HG03103 (cell line): ENCODE measurements at regions not wholly inside any gene's neighbourhood (a gene's known extent, or its start where the extent isn't known, plus 50 kb on each side); places are given as distances from the start of the nearest gene placed in this dataset.
A peak's percentile ranks its signal among the peaks of the same experiment; 100 is the strongest.
"Not testable (repeated sequence)": the region's sequence is repeated elsewhere in the genome, so short reads cannot be mapped to it uniquely, and the experiment has no call there.

Experiments
- ATAC-seq: cut with Tn5 transposase; IDR thresholded peaks from one replicate; pipeline ENCODE4 v1.9.1; 2021; ENCODE audit warnings: low read depth; ENCODE audit not compliant: unreplicated experiment

DNA sequence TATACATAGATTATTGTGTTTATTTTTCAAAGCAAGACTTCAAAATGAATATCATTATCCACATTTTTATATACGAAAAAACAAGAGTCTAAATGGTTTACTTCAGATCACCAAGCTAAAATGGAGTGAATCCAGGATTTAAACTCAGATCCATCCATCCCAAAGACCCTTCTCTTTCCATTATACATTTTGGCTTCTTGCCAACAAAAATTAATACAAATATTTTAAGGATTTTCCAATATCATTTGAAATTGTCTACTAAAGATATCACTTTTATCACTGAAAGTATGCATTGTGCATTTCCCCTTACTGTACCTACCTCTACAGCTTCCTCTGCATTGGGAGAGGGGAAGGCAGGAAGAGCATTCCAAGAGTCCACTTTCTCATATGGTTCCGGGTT is 541.2 kb downstream of the RPS29 start:
- no peak for ATAC-seq

DNA sequence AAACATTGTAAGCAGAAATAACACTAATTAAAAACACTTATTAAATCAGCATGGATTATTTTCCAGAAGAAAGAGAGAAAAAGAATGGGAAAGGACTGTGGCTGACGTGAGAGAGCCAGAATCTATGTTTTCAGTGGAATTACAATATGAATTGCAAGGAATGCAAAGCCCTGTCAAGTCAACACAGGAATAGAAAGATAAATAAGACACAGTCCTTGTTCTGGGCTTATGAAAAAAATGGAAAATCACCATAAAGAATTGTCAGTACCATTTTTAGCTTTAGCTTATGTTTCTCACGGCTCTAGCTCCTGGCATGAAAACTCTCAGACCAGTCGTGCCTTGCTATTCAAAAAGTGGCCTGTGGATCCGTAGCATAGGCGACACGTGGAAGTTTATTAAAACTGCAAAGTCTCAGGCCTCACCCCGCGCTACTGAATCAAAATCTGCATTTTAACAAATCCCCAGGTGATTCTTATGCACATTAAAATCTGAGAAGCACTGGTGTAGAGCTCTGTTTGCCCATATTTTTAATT is 549.1 kb downstream of the RPS29 start:
- no peak for ATAC-seq

DNA sequence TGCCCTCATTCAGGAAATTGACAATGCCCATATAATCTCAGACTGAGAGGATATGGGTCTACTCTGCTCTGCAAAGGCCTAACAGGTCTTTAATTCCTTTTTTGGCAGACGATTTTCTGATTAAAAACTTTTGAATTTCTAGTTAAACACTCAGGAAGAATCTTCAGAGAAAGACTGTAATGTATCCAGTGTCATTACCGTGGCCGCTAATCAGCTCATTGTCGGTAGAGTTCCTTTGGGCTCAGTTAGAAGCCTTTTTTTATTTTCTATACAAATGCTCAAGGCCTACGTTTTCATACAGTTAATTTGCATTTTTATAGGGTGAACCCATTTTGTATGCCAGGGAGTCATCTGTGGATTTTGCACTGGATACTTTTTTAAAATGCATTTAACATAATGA is 549.9 kb downstream of the RPS29 start:
- ATAC-seq: no peak

DNA sequence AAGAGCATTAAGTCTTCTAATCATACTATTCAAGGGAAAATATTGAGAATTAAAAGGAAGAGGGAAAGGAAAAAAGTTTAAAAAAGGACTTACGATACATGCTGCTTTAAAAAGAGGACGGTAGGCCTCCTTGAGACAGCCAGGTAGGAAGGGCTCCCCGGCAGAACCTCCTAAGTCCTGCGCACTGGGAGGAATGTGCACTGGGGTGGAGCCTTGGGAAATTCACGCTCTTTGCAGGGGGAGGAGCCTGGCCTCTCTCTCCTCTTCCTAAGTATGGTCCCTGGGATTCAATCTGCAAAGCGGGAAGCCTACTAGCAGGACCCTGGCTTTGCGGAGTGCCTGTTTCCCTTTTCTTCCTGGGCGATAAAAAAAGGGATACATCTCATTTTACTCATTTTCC is 553.0 kb downstream of the RPS29 start:
- no peak for ATAC-seq

DNA sequence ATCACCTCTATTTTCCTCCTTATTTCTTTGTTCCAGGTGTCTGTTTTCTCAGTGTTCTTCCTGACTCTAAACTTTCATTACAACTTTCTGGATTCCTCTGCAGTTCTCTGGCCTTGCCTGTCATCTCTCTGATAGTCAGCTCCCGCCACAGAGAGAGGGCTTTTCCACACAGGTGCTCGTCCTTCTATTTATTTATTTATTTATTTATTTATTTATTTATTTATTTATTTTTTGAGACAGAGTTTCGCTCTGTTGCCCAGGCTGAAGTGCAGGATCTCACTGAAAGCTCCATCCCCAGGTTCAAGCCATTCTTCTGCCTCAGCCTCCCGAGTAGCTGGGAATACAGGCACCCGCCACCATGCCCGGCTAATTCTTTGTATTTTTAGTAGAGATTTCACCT is 554.5 kb downstream of the RPS29 start:
- ATAC-seq: not testable (repeated sequence)

DNA sequence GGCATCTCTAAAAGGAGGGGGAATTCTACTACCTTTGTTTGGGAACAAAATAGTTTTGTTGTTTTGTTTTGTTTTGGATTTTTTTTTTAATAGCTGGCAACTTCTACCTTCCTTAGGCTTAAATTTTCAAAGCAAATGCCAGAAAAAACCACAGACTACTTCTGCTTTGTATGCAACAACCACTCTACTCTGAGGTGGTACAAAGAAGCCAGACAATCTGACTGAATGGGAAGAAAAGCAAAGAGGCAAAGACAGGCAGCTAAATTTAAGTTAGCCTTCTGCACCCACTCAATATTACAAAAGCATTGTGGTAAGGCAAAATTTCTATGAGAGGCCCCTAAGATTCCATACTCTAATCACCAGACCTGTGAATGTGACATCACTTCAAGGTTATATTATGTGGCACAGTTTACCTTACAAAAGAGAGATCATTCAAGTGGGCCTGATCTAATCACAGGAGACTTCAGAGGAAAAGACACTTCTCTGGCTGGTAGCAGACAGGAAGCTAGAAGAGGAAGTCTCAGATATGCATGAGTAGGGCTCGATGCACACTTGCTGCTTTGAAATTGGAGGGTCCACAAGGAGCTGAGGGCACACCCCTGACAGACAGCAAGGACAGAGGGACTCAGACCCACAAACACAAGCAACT is 566.6 kb downstream of the RPS29 start:
- peak; percentile 93 for ATAC-seq

DNA sequence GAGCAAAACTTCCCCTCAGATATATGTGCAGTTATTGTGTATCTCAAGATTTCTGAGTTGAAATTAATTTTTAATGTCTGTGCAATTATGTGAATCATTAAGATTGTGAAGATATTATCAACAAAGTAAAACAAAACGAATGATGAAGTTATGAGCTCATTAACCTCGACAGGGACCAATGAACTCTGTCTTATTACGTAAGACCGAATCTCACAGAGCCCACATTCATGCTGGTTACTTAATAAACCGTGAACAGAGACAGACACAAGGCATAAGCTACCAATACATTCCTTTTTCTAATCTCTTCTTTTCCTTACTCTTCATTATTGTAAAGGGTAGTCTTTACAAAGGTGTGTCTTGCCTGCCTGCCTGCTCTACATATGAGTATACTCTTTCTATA is 568.7 kb downstream of the RPS29 start:
- no peak for ATAC-seq

DNA sequence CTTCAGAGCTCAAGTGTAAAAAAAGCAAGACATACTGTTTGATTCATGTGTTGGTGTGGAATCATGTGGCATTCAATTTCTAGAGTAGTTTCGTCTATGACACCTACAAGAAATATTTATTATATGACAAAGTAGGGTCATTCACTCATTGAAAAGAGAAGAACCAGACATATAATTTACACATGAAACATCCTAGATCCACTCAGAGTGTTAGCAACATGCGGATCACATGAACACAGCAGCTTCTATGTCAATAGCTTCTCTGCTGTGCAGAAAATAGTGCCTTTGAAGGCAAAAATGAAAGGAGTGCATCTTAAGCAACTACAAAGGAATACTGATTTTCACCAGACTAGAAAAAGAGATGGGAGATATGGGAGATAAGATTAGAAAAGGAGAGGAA is 569.8 kb downstream of the RPS29 start:
- no peak for ATAC-seq

DNA sequence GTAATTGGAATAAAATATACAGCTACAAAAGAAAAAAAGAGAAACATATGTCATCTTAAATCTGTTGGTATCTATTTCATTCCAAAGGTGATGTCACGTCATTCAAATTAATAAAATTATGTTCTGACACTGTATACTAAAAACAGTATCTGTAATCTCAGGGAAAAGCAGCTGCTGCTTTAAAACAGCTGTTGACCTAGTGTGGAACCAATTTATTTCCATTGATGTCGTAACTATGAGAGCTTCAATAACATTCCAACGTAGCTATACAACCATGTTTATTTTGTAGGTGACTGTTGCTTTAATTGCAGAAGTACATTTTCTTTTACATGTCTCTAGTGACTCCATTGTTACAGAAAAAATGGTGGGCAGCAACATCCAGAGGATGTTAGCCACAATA is 571.7 kb downstream of the RPS29 start:
- ATAC-seq: no peak

DNA sequence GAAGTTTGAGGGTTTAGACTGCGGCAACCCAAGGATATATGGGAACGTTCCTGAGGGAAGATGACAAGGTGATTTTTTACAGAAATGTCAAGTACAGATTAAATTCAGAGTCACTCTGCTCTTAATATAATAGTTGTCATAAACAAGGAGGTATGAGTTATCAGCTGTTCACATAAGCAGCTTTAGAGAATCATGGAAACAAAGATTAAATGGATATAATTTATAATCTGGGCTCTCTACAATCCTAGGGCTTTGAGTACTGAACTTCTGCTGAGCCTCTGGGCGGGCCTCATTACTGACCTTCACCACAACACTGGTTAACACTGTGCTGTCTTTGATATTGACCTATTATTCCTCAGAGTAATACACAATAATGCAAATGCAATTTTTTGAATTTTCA is 577.8 kb downstream of the RPS29 start:
- no peak for ATAC-seq

DNA sequence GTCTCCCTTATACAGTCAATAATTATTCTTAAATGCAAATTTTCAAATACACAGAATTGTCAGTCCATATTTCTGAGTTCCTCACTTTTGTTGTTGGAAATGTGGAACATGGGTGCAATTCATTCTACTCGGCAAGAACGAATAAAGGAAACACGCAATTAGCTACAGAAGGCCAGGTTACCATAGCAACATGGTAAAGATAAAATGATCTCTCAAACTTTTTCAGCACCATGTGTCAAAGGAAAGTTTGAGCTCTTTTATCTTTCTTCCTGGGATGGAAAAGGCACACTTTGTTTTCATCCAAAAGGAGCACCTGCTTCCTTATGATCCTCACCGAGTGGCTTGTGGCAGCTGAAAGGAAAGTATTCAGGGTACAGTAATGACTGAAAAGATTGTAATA is 595.0 kb downstream of the RPS29 start:
- ATAC-seq: no peak

DNA sequence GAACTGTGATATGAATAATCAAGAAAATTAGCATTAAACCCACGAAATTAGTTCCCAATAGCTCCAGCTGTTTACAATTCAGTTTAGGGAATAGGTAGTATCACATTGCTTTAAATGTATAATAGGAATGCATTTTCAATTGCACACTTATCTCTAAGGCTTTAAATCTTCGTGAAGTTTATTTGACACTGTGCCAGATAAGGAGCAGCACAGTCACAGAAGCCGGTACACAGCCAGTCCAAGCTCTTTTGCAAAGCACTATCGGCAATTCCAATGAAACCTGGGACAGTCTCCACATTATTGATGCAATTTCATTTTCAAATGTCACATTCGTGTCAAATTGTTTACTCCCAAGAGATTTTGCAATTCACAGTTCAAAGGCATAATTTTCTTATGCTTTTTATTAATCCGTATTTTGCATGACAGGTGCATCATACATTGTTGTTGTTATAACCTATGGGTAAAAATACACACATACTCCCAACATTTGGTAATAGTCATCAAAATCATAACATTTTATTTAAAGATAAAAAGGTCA is 602.8 kb downstream of the RPS29 start:
- no peak for ATAC-seq

DNA sequence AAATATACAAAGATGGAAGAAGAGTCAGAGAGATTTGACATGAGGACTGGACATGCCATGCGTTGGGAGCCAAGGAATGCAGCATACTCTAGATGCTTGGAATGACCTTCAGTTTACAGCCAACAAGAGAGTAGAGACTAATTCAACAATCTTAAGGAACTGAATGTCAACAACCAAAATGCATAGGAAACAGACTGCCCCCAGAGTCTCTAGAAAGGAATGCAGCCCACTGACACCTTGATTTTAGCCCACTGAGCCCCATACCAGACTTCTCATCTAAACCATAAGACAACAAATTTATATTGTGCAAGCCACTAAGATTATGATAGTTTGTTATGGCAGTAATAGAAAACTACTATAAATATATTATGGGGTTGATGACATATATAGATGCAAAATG is 611.2 kb downstream of the RPS29 start:
- peak; percentile 52 for ATAC-seq

DNA sequence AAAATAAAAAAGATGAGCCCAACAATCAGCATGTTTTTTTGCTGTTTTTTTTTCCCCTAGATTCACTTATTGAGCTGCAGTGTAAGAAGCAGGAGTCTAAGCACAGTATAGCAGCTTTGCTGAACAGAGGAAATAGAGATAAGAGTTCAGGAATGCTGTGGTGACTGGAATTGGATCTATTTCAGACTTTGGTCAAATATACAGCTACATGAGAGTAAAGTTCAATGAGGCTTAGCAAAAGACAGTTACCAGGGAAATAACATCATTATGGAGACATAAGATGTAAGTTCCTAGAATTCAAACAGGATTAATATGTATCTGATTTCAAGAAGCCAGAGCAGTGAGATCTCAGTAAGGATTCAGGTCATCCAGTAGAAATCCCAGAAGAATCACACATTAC is 613.0 kb downstream of the RPS29 start:
- ATAC-seq: no peak

DNA sequence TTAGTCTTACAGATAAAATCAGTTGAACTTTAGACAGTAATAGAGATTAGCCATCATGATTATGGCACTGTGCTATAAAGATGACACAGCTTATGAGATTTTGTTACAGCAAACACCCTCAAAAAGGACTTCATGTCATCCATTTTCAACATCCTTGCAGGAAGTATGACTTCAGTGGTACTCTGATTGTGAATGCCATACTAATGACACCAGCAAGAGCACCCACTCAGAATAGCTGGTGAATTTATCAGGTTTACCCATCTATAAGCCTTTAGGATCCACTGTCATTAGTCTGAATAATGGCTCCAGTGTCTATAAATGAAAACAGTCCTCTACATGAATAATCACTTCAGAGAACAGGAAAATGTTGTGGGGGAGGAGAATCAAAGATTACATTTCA is 615.2 kb downstream of the RPS29 start:
- no peak for ATAC-seq

DNA sequence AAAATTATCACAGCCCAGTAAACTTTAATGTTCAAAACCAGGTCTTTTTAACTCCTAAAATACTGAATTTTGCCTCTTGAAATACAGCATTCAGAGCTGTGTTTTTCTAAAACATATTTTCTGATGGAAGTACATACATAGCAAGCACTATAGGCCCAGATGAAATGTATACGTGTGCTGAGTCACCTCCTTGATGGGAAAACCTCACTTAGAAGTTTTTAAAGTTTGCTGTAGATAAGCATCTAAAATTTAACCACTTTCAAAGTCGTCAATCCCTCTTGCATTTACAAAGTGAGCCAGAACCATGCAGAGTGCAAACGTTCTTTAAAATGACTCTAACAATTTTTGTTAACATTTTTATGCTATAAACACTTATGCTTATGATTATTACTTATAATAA is 618.8 kb downstream of the RPS29 start:
- no peak for ATAC-seq

DNA sequence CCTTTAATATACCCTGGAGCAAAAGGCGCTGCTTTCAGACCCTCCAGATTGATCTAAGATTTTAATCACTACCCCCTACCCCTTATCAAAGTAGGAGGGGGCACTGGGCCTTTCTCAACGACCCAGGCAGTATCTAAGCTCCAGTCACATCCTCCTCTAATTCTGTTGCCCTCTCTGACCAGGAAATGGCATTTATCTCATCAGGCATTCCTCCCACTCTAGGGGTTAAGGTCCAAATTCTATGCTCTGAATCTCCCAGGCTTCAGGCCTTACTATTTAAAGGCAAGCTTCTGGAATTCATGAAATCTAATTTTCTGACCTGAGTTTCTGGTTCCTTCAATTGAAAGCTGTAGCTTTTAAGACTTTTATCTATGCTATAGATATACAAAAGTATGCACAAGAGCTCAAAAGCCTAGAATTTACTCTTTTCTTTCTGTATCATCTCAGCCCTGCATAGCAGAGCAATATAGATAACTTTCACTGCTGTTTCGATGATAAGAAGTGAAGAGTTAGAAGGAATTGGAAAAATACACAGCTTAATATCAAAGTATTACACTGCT is 622.9 kb downstream of the RPS29 start:
- ATAC-seq: no peak

DNA sequence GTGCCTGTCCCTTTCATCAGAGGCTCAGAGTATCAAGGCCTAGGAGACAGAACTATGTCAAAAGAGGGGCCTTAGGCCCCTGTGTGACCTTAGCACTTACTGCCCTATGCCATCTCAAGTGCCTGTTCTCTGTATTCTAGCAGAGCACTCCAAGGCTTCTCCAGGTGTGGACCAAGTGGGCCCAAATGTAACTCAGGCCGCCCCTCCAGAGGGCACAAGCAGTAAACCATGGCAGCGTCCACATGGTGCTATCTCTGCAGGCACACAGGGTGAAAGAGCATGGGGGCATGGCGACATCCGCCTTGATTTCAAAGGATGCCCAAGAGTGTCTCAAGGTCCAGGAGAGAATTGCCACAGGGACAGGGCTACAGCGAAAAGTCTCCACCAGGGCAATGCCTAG is 628.7 kb downstream of the RPS29 start:
- no peak for ATAC-seq

DNA sequence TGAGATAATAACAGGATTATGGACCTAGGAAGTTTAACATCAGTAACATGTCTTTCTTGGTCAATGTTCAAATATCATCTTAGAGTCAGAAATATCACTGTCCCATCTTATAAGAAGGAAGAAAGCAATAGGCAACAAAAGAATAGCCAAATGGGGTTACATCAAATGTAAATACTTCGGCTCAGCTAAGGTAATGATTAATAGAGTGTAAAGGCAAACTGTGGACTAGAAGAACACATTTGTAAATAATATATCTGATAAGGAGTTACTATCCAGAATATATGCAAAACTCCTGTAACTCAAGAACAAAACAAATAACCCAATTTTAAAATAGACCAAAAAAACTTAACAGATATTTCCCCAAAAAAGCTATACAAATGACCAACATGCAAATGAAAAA is 630.3 kb downstream of the RPS29 start:
- ATAC-seq: no peak

DNA sequence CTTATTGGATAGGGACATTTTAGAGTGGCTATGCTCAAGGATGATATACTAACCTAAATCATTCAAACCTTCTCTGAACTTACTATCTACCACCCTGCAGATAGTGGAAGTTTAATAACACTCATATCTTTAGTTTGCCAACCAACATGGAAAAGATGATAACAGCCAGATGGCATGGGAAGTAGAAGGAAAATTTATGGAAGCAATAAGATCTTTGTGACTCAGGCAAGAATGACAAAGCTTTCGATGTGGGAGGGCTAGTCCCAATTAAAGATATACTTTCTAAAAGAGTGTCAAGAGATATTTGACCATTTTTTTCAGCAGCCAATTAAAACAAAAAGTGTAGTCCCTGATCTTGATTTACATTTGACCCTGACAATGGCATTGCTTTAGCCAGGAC is 631.7 kb downstream of the RPS29 start:
- no peak for ATAC-seq

DNA sequence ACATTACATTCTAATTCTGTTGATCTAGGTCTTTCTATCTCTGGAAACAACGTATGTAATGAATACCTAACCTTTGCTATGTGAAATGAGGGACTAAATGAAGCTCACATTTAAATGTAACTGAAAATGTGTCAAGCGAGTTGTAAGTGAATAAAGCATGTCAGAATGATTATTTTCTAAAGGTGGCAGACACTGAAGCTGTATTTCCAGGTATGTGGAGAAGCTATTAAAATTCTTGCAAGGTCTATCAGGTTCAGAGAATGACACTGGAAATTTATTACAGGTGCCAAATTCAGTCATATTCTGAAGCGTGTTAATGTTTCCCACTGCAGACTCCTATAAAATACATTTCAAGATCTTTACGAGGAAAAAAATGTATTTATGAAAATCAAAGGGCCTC is 641.4 kb downstream of the RPS29 start:
- no peak for ATAC-seq

DNA sequence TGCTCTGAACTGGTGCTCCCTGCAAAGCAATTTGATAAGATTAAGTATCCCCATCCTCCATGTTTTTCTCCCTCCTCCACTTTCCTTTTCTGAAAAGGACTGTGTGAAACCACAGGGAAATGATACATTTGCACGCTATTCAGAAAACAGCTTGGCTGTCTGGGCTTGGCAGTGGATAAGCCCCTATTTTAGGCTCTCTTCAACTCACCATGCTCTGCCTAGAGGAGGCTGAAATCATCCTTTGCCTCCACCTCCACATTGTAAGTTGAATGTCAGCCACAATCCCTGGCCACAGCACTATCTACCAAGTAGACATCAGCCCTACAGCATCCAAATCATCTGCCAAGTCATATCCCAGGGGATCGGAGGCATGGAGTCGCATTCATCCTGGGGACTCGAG is 642.3 kb downstream of the RPS29 start:
- no peak for ATAC-seq
